Activated CD4-positive, alpha-beta T cell treated with anti-CD3 and anti-CD28 coated beads, Interleukin-2, Interleukin-4, amounts not matched to agents 100 ng/mL and 50 ng/mL, durations not matched to agents 16 hours and 8 hours (primary cell): ENCODE measurements at regions not wholly inside any gene's neighbourhood (a gene's known extent, or its start where the extent isn't known, plus 50 kb on each side); places are given as distances from the start of the nearest gene placed in this dataset.
"Not testable (repeated sequence)": the region's sequence is repeated elsewhere in the genome, so short reads cannot be mapped to it uniquely, and the experiment has no call there.

Experiments used
- DNase-seq: peaks from one replicate; pipeline ENCODE4 v3.0.0-alpha.2; 2020; ENCODE audit warnings: low spot score

DNA sequence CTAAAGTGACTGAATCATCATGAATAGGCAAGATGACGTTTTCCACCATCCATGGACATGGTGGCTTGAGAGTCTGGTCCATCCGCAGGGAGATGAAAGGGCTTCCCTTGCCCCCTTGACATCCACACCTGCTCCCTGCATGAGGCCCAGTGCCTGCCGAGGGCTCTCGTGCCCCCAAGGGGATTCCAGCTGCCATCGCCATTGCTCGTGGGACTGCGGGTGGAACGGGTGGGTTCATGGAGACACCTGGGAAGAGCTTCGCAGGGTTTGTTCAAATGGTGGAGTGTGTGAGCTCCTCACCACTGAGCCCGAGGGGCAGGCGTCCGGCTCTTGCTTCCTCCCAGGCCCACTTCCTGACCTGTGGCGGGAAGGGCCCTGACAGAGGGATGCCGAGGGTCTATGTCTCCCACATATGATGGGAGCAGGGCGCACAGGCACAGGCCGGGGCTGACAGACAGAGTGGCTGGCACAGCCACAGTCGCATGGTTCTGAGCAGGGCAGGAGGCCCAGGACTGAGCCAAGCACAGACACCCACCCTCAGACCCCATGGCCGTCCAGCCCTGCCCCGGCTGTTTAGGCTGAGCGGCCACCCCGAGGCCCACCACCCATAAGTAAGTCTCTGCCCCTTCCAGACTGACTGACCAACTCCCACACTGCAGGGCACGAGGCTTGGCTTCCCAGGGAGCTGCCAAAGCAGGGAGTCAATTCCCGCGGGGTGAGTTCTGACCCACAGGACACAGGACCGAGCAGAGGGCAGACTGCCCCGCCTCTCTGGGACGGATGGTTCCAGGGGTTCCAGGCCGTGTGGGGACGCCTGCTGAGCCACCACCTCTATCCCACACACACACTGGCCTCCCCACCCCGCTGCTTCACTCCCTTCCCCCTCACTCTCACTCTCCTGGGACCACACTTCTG is 70.0 kb upstream of the PPP1R26 start:
- DNase-seq, result no peak

DNA sequence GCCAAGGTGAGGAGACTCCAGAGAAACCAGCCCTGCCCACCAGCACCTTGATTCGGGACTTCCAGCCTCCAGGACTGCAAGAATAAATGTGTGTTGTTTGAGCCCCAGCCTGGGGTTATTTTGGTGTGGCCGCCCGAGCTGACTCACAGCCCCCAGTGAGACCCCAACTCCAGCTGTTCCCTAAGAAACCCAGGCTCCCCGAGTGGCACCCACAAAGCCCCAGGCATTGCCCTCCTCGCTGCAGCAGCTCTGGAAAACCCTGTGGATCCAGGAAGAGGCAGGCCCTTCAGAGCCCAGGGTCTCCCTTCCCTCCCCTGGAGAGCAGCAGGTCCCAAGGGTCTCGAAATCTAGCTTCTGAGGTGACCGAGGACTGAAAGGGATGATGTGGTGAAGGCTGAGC is 69.2 kb upstream of the PPP1R26 start:
- no peak for DNase-seq

- DNase-seq, result no peak
These were observed 68.6 kb upstream of the PPP1R26 start for GRCh38 chr9:135410831-135411473.

DNA sequence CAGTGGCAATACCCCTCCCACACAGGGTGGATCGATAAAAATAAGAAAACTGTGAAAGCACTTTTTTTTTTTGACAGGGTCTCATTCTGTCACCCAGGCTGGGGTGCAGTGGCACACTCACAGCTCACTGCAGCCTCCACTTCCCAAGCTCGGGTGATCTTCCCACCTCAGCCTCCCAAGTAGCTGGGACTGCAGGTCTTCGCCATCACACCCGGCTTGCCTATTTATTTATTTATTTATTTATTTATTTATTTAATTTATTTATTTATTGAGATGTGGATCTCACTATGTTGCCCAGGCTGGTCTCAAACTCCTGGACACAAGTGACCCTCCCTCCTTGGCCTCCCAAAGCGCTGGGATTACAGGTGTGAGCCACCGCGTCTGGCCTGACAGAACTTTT is 68.0 kb upstream of the PPP1R26 start:
- not testable (repeated sequence) for DNase-seq

GRCh38 chr9:135412315-135413085 is 67.1 kb upstream of the PPP1R26 start:
- peak; percentile 67 for DNase-seq

DNA sequence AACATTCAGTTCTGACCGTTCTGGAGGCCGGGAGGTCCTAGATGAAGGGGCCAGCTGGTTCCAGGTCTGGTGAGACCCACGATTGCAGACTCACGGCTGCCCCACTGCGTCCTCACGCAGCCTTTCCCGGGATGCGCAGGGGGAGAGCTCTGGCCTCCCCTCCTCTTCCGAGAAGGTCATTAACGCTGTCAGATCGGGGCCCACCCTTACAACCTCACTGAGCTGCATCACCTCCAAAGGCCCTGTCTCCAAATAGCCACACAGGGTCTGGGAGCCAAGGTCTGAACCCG is 66.6 kb upstream of the PPP1R26 start:
- DNase-seq, result no peak

DNA sequence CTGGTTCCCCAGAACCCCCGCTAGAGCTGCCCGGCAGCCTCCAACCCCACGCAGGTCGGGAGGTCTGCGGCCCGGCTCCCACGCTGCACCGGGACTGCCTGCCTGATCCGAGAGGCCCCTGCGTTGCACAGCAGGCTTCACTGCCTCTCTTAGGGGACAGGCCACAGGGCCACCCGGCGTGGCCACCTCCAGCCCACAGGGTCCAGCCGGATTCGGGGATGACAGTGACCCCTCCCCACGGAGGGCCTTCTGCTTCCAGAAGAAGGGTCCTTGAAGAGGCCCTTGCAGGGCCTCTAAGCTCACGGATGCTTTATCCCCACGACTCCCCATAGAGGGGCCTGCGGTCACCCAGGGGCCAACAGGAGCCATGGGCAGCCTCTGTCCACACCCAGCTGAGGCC is 66.1 kb upstream of the PPP1R26 start:
- DNase-seq, result no peak

GRCh38 chr9:135414293-135414692 is 65.3 kb upstream of the PPP1R26 start:
- no peak for DNase-seq

DNA sequence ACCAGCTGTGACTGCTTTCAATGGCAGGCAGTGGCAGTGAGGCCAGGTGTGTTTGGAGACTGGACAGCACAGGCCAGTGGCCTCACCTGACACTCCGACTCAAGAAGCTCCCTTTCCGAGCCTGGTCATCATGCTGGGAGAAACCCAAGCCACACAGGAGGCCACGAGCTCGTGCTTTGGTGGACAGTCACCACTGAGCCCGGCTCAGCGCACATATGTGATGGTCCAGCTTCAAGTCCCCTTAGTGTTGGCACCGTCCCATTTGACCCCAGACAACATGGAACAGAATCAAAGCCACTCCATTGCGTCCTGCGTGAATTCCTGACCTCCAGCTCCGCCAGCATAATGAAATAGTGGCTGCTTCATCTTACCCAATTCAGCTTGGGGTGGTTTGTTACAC is 64.0 kb upstream of the PPP1R26 start:
- DNase-seq, result no peak

GRCh38 chr9:135416664-135417290 is 62.8 kb upstream of the PPP1R26 start:
- no peak for DNase-seq

- DNase-seq, result no peak
These were observed 61.4 kb upstream of the PPP1R26 start for GRCh38 chr9:135418161-135418560.

DNA sequence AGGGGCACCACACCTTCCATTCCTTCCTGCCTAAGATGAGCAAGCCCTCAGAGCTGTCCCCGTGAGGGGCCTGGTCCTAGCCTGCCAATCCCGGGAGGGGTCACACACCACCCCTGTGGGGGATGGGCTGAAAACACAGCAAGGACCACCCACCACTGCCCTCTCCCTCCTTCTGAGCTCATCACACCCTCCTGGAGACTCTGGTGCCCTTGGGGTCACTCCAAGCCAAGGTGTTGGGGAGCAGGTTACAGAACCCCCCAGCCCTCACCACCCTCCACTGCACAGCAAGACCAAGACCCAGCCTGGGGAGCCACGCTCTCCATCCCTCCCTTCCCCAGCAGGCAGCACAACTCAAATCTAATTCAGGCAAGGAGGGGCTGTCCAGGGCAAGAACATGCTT is 60.5 kb upstream of the PPP1R26 start:
- DNase-seq, result no peak

DNA sequence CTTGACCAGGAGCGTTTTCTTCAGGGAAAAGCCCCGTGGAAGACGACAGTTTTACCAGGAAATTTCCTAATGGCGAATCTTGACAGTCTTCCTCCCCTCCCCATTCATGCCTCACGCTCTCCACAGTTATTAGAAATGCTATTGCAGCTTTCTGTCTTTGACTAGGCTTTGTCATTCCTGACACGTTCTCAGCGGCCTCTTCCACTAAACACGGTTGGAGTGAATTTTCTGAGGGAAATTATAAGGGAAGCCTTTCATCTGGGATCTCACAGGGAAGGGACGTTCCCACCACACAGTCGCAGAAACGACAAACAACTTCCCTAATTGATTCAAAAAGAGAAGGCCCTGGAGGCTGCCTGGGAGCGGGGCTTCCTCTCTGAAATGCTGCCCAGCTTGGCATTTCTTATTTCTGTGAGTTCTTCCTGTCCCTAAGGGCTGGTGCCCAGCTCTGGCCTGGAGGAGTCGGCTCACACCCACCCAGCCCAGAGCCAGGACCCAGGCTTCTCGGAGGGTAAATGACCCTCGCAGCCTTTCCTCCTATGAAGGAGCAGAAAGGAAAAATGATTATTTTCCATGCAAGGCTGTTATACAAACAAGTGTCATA is 57.1 kb upstream of the PPP1R26 start:
- DNase-seq, result no peak

GRCh38 chr9:135423725-135424124 is 55.9 kb upstream of the PPP1R26 start:
- DNase-seq, result no peak
